HG03066 (cell line): ENCODE measurements at regions not wholly inside any gene's neighbourhood (a gene's known extent, or its start where the extent isn't known, plus 50 kb on each side); places are given as distances from the start of the nearest gene placed in this dataset.
"Not testable (repeated sequence)": the region's sequence is repeated elsewhere in the genome, so short reads cannot be mapped to it uniquely, and the experiment has no call there.

Experiments used
- ATAC-seq: cut with Tn5 transposase; IDR thresholded peaks from one replicate; pipeline ENCODE4 v1.9.1; 2021; ENCODE audit warnings: low read depth; ENCODE audit not compliant: unreplicated experiment

GRCh38 chr2:122800781-122801180, 1045.3 kb downstream of the TSN start:
- ATAC-seq: no peak

GRCh38 chr2:122804494-122804893, 1049.0 kb downstream of the TSN start:
- ATAC-seq: no peak

GRCh38 chr2:122805346-122805745, 1049.9 kb downstream of the TSN start:
- no peak for ATAC-seq

- ATAC-seq: no peak
These were observed 1053.0 kb downstream of the TSN start for GRCh38 chr2:122808286-122808969.

GRCh38 chr2:122812214-122812613, 1056.8 kb downstream of the TSN start:
- not testable (repeated sequence) for ATAC-seq

- ATAC-seq: no peak
These were observed 1059.7 kb downstream of the TSN start for GRCh38 chr2:122815120-122815519.

GRCh38 chr2:122816803-122817202, 1061.4 kb downstream of the TSN start:
- no peak for ATAC-seq

- no peak for ATAC-seq
These were observed 1066.9 kb downstream of the TSN start for GRCh38 chr2:122822319-122822718.

- no peak for ATAC-seq
These were observed 1074.7 kb downstream of the TSN start for GRCh38 chr2:122830157-122830556.

- ATAC-seq: no peak
These were observed 1076.2 kb downstream of the TSN start for GRCh38 chr2:122831649-122832048.

GRCh38 chr2:122843503-122843902, 1088.1 kb downstream of the TSN start:
- ATAC-seq: no peak

- no peak for ATAC-seq
These were observed 1095.7 kb downstream of the TSN start for GRCh38 chr2:122851161-122851560.

- no peak for ATAC-seq
These were observed 1096.6 kb downstream of the TSN start for GRCh38 chr2:122851972-122852531.

- no peak for ATAC-seq
These were observed 1101.2 kb downstream of the TSN start for GRCh38 chr2:122856696-122857095.

GRCh38 chr2:122858075-122858702, 1102.7 kb downstream of the TSN start:
- no peak for ATAC-seq

- ATAC-seq: no peak
These were observed 1103.4 kb downstream of the TSN start for GRCh38 chr2:122858813-122859212.

- ATAC-seq: no peak
These were observed 1103.8 kb downstream of the TSN start for GRCh38 chr2:122859260-122859659.

GRCh38 chr2:122863532-122863931, 1108.1 kb downstream of the TSN start:
- no peak for ATAC-seq

GRCh38 chr2:122864728-122865127, 1109.3 kb downstream of the TSN start:
- no peak for ATAC-seq

GRCh38 chr2:122866095-122866494, 1110.6 kb downstream of the TSN start:
- ATAC-seq: no peak

- ATAC-seq: no peak
These were observed 1112.5 kb downstream of the TSN start for GRCh38 chr2:122867941-122868340.

- ATAC-seq: no peak
These were observed 1113.3 kb downstream of the TSN start for GRCh38 chr2:122868646-122869275.
